ENCODE measurements at regions not wholly inside any gene's neighbourhood (a gene's known extent, or its start where the extent isn't known, plus 50 kb on each side); places are given as distances from the start of the nearest gene placed in this dataset.
"Not testable (repeated sequence)": the region's sequence is repeated elsewhere in the genome, so short reads cannot be mapped to it uniquely, and the experiment has no call there.

- DNase-seq: no peak
These were observed 206.0 kb downstream of the CYRIA start for GRCh38 chr2:16459606-16460005.

DNA sequence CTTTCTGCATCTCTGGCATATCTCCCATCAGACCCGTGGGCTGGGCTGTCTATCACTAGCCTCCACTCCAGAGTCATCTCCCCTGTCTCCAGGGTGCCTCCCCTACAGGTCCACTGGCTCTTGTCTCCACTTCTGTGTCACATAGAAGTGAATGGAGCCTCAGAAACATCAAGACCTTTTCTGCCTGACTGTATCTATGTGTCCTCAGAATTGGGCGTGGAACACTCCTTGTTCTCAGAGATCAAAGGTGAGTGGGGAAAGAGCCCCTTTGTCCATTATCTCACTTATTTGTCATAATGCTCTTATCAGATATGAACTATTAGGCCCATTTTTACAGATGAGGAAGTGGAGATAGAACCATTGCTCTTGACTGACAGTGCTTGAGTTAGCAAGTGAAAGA is 211.0 kb downstream of the CYRIA start:
- no peak for DNase-seq

GRCh38 chr2:16452123-16452522 is 213.5 kb downstream of the CYRIA start:
- no peak for DNase-seq

GRCh38 chr2:16446706-16447105 is 218.9 kb downstream of the CYRIA start:
- no peak for DNase-seq

- no peak for DNase-seq
These were observed 222.7 kb downstream of the CYRIA start for GRCh38 chr2:16442971-16443370.

GRCh38 chr2:16441431-16441830 is 224.2 kb downstream of the CYRIA start:
- DNase-seq: no peak

DNA sequence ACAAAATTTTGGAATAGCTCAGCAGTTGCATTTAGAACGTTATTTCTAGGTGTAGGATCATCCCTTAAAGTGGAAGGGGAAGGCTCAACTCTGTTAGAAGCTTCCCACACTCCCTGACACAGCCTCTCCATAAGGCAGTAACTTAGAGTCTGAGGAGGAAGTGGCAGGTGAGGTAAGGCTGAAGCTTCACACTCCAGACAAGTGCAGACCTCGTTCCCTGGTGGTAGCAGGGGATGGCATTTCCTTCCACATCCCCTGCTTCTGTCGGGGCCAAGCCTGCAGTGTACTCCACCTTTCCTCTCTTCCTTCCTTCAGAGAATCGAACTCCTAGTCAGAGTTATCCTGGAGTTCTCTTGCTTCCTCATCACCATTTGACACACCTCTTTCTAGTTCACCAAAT is 224.7 kb downstream of the CYRIA start:
- no peak for DNase-seq

DNA sequence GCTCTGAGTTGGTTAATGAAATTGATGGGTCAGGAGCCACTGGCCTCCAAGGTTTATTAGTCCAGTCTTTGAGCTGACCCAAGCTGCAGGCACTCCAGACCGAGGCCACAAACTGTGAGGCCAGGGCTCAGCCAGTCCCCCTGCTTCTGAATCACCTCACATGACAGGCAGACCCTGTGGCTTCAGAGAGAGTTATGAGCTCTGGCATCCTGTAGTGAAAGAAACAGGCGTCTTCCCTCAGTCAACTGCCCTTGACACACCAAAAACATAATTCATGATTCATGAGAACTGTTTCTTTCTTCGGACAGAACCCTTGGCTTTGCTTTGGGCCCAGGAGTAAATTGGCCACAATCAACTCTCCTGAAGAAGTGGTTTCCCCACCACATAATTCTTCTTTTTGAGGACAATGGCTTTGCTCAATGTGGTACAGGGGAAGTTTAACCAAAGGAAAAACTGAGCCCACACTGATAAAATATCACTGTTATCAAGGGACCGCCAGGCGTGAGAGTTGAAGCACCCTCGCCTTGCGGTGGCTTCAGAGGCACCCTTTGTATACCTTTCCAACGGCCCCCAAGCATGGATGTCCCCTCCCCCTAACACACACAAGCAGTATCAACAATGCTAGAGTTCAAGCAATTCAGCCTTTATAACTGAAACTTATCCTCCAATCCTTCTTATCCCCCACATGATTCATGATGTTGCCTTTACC is 226.9 kb downstream of the CYRIA start:
- no peak for DNase-seq

- no peak for DNase-seq
These were observed 228.4 kb downstream of the CYRIA start for GRCh38 chr2:16437189-16437588.

- no peak for DNase-seq
These were observed 231.2 kb downstream of the CYRIA start for GRCh38 chr2:16434393-16434792.

DNA sequence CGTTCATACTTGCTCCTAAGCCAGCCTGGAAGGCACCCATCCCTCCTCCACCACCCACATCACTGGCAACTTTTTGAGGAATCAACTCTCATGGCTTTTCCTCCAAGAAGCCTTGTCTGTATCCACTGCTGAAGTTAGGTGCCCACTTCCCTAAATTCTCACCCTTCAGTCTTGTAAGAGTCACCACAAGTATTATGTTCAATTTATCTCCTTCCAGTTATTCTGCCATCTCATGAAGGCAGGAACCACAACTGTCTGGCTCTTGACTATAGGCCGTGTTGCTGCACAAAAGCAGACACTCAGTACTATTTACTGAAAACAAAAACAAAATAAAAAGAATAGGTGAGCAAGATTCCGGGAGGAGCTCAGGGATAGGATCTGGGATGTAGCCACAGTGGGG is 234.8 kb downstream of the CYRIA start:
- DNase-seq: no peak

GRCh38 chr2:16429431-16430145 is 236.0 kb downstream of the CYRIA start:
- DNase-seq: no peak

DNA sequence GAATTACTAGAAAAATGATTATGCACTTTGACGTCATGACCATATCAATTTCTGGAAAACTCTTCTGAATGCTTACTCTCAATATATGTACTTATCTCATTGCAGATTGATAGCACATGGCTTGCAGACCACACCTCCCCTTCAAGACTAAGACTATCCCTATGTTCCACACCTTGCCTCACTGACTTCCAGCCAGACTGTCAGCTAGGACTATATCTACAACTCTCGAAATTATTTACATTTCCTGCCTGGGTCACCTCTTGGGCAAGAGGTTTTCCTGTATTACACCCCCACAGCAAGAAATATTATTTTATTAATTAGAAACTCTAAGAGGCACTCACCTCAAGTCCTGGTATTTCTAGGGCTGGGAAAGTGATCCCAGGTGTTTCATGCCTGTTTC is 236.6 kb downstream of the CYRIA start:
- no peak for DNase-seq

GRCh38 chr2:16425462-16426336 is 239.9 kb downstream of the CYRIA start:
- DNase-seq: no peak

DNA sequence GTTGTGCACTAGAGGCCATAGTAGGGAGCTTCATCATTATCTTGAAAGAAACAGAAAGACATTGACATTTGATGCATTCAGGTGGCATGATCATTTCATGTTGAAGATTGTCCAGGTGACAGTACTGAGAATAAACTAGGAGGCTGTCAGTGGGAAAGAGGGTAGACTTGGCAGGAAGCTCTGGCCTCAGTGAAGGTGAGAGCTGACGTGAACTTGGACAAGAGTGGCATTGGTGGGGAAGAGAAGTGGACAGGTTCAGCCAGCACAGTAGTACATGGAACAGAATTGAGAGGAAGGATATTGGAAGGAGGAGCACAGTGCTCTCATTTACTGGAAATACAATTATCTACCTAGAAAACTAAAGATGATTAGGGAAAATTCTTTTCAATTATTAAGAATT is 245.2 kb downstream of the CYRIA start:
- no peak for DNase-seq

- no peak for DNase-seq
These were observed 247.9 kb downstream of the CYRIA start for GRCh38 chr2:16417726-16418125.

DNA sequence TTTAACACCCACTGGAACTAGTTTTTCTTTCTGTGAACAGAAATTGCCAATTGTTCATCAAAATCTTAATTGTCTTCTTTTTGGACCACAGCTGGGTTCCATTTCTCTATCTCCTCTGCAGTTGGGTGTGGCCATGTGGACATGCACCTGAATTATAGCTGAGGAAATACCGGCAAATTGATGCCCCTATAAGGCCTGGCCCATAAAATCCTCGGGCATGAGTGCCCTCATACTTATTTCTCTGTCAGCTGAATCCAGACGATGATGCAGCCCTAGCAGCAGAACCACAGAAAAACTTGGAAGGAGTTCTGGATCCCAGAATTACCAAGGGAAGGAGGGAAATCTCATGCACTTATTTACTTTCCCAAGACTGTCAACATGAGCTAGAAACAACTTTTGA is 249.0 kb downstream of the CYRIA start:
- no peak for DNase-seq

GRCh38 chr2:16415861-16416260 is 249.8 kb downstream of the CYRIA start:
- DNase-seq: not testable (repeated sequence)

DNA sequence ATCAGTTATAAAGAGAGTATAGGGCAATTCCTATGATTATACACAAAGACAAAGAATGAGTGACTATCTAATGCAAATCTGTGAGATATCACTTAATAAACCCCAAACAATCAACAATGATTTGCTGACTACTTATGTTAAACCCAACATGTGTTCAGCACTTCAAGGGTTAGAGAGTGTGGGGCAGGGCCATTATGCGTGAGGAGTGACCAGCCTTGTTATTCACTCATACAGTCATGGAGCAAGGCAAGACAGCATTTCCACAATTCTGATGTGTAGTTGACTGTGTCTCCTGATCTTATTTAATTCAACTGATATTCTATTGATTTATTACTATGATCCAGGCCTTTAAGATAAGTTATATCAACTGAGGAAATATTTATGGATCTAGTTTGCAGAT is 251.7 kb downstream of the CYRIA start:
- DNase-seq: no peak

DNA sequence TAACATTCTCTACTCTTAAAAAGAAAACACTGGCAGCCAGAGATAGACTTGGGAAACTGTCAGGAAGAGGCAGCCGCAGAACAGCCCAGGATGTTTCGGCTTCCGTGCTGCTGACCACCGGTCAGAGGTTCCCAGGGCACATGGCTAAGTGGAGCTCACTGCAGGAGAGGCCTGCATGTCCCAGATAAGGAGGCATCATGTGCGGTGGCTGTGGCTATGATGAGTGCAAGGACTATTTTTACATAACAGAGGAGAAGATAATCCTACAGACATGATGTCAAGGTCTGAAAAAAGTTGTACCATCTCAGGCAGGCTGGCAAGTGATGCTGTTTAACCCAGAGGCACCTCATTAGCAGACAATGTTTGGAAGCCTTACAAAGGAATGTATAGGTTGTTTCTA is 252.3 kb downstream of the CYRIA start:
- DNase-seq: no peak

- no peak for DNase-seq
These were observed 253.2 kb downstream of the CYRIA start for GRCh38 chr2:16412321-16413030.

GRCh38 chr2:16411788-16412187 is 253.8 kb downstream of the CYRIA start:
- DNase-seq: no peak

GRCh38 chr2:16409849-16410248 is 255.8 kb downstream of the CYRIA start:
- no peak for DNase-seq
